Right lobe of liver (tissue), 6 donors: ENCODE measurements at regions not wholly inside any gene's neighbourhood (a gene's known extent, or its start where the extent isn't known, plus 50 kb on each side); places are given as distances from the start of the nearest gene placed in this dataset.

Experiments used
- ATAC-seq, 4 donors: fragments of 200-7000 bp; cut with Tn5 transposase; one replicate each; pipeline ENCODE4 v1.9.1; 2020; ENCODE audit warnings: mild to moderate bottlenecking in 4 of 4, moderate library complexity in 4 of 4
- DNase-seq, 3 donors: peaks; one replicate each; pipeline ENCODE4 v3.0.0-alpha.2; 2020
- H3K27ac ChIP-seq, 3 donors: fragments of 200-600 bp; one replicate each; pipeline ENCODE4 v1.8.0; 2022
- H3K27me3 ChIP-seq, 2 donors: fragments of 200-600 bp; one replicate each; pipeline ENCODE4 v1.8.0; 2022
- H3K36me3 ChIP-seq, 4 donors: fragments of 200-600 bp; sonication (generic) in 1 of 4; one replicate each; pipeline versions ENCODE4 v1.5.1 to v1.8.0; 2017 to 2022; ENCODE audit warnings: control low read depth in 1 of 4
- H3K4me1 ChIP-seq, 4 donors: fragments of 200-600 bp; sonication (generic) in 1 of 4; one replicate each; pipeline versions ENCODE4 v1.5.1 to v1.8.0; 2017 to 2022; ENCODE audit warnings: control low read depth in 1 of 4
- H3K4me3 ChIP-seq, 3 donors: fragments of 200-600 bp; one replicate each; pipeline ENCODE4 v1.8.0; 2022
- H3K9me3 ChIP-seq, 4 donors: fragments of 200-600 bp; sonication (generic) in 1 of 4; one replicate each; pipeline versions ENCODE4 v1.5.1 to v1.8.0; 2017 to 2022; ENCODE audit warnings: control low read depth in 1 of 4
- POLR2A ChIP-seq: fragments of 450-650 bp; IDR thresholded peaks from one replicate; pipeline ENCODE4 v1.6.1; 2017; ENCODE audit warnings: antibody characterized with exemption, mild to moderate bottlenecking
- WGBS: methylation state at CpG from one replicate; pipeline ENCODE4 v1.1.6; 2018; ENCODE audit warnings: low coverage, low lambda C conversion rate; ENCODE audit not compliant: insufficient coverage; ENCODE audit errors: missing lambda C conversion rate; 5-methylcytosine and 5-hydroxymethylcytosine counted together
- intact Hi-C, 2 donors: fragments of 100-400 bp; cut with DNase I; formaldehyde crosslinking; loops; one replicate each; pipeline versions ENCODE4 v1.11.2 to v1.14.1; 2022
- TF ChIP-seq, protein P1 (sequence below), 4 donors: fragments of 200-600 bp in 3 of 4; fragments of 450-650 bp in 1 of 4; IDR thresholded peaks; one replicate each; pipeline versions ENCODE4 v1.5.1 to v1.8.0; 2016 to 2022; ENCODE audit warnings: antibody characterized with exemption in 4 of 4, mild to moderate bottlenecking in 2 of 4
- donor health status: DM: no; HTN: yes; CAD: no.
- donor health status: DM: no; HTN: no; CAD: no.
- donor health status: DM: no; HTN: no; CAD: no.
- donor health status: DM: no; HTN: yes; CAD: no.
- donor health status: DM: no; HTN: yes; CAD: no.

DNA sequence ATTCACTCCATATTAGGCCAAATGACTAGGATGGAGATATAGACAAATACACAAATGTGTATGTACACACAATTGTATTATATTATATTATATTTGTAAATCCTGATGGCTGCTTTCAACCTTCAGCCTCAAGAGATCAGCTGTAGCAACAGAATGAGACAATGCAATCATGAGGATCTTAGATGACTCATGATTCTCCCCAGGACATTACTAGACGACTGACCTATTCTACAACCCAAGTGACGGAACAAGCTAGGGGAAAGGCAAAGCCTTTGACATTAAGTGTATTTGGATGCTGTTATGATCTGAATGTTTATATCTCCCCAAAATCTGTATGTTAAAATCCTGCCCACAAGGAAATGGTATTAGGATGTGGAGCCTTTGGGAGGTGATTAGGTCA lies 66.5 kb downstream of the COX7C start:
- no peaks in the 10 kb centered on the region for H3K4me1 ChIP-seq
- DNase-seq, result no peak
- WGBS, result 67% methylated on average over 2 of the region's 2 CpGs

DNA sequence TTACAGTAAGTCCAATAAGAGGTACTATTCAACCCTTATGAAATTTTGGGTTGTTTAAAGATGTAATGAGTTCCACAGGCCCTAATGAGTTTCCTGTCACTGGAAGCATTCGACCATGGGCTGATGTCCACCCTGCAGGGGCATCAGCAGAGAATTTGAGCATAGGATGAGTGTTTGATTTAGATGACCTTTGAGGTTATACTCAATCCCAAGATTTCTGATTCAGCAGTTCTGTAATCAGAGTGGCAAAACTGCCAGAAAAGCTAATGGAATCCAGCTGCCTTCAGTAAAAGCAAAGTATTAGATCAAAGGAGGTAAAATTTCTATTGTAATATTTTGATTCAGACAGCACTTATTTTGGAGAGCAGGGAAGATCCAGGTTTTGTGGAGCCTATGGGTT lies 68.3 kb downstream of the COX7C start:
- TF ChIP-seq, protein P1, sequence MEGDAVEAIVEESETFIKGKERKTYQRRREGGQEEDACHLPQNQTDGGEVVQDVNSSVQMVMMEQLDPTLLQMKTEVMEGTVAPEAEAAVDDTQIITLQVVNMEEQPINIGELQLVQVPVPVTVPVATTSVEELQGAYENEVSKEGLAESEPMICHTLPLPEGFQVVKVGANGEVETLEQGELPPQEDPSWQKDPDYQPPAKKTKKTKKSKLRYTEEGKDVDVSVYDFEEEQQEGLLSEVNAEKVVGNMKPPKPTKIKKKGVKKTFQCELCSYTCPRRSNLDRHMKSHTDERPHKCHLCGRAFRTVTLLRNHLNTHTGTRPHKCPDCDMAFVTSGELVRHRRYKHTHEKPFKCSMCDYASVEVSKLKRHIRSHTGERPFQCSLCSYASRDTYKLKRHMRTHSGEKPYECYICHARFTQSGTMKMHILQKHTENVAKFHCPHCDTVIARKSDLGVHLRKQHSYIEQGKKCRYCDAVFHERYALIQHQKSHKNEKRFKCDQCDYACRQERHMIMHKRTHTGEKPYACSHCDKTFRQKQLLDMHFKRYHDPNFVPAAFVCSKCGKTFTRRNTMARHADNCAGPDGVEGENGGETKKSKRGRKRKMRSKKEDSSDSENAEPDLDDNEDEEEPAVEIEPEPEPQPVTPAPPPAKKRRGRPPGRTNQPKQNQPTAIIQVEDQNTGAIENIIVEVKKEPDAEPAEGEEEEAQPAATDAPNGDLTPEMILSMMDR (IDR thresholded peaks at IDR 0.05), result no peak
- TF ChIP-seq POLR2A, result no peak
- H3K27ac ChIP-seq, result no peak overlapping the region
- DNase-seq, result no peak
- WGBS, result 4% methylated on average over 1 of the region's 1 CpG
- no peak overlapping the region for H3K4me3 ChIP-seq
- H3K4me1 ChIP-seq, result no peaks in the 10 kb centered on the region
- no peaks in the 10 kb centered on the region for H3K9me3 ChIP-seq
- intact Hi-C loops, result no loop called here
- no peaks in the 10 kb centered on the region for H3K36me3 ChIP-seq
- no peaks in the 10 kb centered on the region for H3K27me3 ChIP-seq
- no peak for ATAC-seq

More for the DNA sequence above, 66.5 kb downstream of the COX7C start:
- Histone ChIP-seq H3K4me3 (no peak overlapping the region), H3K9me3 (no peaks in the 10 kb centered on the region), H3K27me3 (no peaks in the 10 kb centered on the region), H3K27ac (no peak overlapping the region), H3K36me3 (no peaks in the 10 kb centered on the region)
- intact Hi-C loops, result no loop called here
- ATAC-seq, result no peak
- TF ChIP-seq, protein P1 (IDR thresholded peaks at IDR 0.05), result no peak
- no peak for TF ChIP-seq POLR2A

DNA sequence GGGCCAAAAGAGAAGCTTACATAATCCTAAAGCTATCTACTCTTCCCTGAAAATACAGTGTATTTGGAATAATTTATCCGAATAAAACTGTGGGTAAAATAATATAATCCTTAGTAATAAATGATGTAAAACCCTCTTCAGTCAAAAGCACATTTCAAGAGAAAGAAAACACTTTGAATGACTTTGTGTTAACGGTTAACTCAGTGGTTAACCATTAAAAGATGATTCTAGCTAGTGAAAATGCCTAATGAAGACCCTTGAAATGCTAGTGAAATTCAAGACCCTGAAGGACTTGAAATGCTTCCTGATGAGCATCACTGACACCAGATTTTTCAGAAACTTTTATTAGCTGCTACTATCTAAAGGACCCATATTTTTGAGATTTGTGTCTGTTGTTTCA lies 70.7 kb downstream of the COX7C start:
- Histone ChIP-seq H3K9me3 (no peaks in the 10 kb centered on the region), H3K27ac (no peak overlapping the region), H3K4me3 (no peak overlapping the region), H3K27me3 (no peaks in the 10 kb centered on the region), H3K4me1 (no peaks in the 10 kb centered on the region), H3K36me3 (no peaks in the 10 kb centered on the region)
- intact Hi-C loops, result no loop called here
- TF ChIP-seq, protein P1 (IDR thresholded peaks at IDR 0.05), result no peak
- TF ChIP-seq POLR2A, result no peak
- WGBS, result 46% methylated on average over 2 of the region's 2 CpGs
- ATAC-seq (no peak), DNase-seq (no peak)

DNA sequence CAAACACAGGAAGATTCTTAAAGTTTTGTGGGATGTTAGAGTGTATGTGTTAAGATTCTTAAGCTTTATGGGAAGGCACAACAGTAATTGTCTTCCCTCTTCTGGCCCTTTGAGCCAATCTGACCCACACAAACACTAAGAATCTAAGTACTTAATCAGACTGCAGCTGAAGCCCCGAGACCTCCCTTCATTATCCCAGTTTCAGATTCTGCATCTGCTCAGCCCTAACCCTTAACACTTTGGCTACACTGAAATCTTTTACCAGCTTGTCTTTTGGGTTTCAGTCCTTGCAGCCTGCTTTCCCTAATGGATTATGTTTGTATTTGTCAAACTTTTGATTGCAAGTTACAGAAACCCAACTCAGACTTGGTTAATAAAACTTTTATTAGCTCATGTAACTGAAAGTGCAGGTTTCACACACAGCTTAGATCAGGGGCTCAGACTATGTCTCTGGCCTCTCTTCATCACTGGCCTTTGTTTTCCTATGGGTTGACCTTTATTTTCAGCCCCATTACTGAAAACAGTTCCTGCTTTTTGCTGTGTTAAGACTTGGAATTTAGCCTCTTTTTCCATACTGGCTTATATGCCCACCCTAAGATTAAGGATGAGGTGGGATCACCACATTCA lies 71.5 kb downstream of the COX7C start:
- ATAC-seq (no peak), DNase-seq (no peak)
- Histone ChIP-seq H3K27me3 (no peaks in the 10 kb centered on the region), H3K36me3 (no peaks in the 10 kb centered on the region), H3K9me3 (no peaks in the 10 kb centered on the region), H3K4me3 (no peak overlapping the region), H3K4me1 (no peaks in the 10 kb centered on the region), H3K27ac (no peak overlapping the region)
- no peak for TF ChIP-seq POLR2A
- TF ChIP-seq, protein P1 (IDR thresholded peaks at IDR 0.05), result no peak
- intact Hi-C loops, result no loop called here
- 58% methylated on average over 1 of the region's 1 CpG for WGBS
